HEK293T (cell line): ENCODE measurements at regions not wholly inside any gene's neighbourhood (a gene's known extent, or its start where the extent isn't known, plus 50 kb on each side); places are given as distances from the start of the nearest gene placed in this dataset.

Experiments used
- ELF4 ChIP-seq: fragments of 450-650 bp; IDR thresholded peaks from 2 replicates; pipeline ENCODE4 v1.6.1; 2017; ENCODE audit warnings: antibody characterized with exemption
- SP1 ChIP-seq: fragments of 450-650 bp; IDR thresholded peaks from 2 replicates; pipeline ENCODE4 v1.6.1; 2017

DNA sequence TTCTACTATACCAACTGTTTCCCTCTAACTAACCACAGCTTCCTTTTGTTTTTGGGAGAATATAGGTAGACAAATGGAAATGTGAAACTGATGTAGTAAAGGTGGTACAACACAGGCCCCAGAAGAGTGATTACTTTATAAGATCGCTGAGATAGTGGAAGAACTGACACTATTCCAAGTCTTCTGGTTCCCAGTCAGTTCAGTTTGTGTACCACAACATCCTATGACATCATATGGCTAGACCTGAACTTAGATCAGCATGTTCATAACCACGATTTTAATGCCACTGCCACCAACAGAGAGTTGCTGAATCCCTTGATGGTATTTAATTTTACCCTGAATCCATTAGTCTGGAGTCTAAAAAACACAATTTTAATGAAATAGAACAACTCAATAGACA lies 328.9 kb downstream of the GPD2 start:
- TF ChIP-seq ELF4 (no peak), SP1 (no peak)
